ENCODE measurements at regions not wholly inside any gene's neighbourhood (a gene's known extent, or its start where the extent isn't known, plus 50 kb on each side); places are given as distances from the start of the nearest gene placed in this dataset.
A peak's percentile ranks its signal among the peaks of the same experiment; 100 is the strongest.
"Not testable (repeated sequence)": the region's sequence is repeated elsewhere in the genome, so short reads cannot be mapped to it uniquely, and the experiment has no call there.

GRCh38 chr4:9073371-9073770 lies 96.8 kb upstream of the FAM90A26 start:
- intact Hi-C loops (cut with micrococcal nuclease); H3K79me2 ChIP-seq (ENCODE audit: control insufficient read depth, insufficient read depth, low read length): not testable (repeated sequence)

GRCh38 chr4:9072521-9073220 lies 97.5 kb upstream of the FAM90A26 start:
- H3K27ac ChIP-seq (ENCODE audit: extremely low read depth, low read depth, low read length); H3K36me3 ChIP-seq (ENCODE audit: control insufficient read depth, insufficient read depth, low read length); H3K9me1 ChIP-seq (ENCODE audit: control insufficient read depth, insufficient read depth, low read length); CTCF ChIA-PET (ENCODE audit: low intra/inter-chr PET ratio); H3K4me3 ChIP-seq; H4K20me1 ChIP-seq (replicated peaks; ENCODE audit: control insufficient read depth, insufficient read depth, low read length); H3K27me3 ChIP-seq (ENCODE audit: control insufficient read depth in 2 of 2, insufficient read depth in 2 of 2, low read length in 2 of 2); POLR2A ChIA-PET; ATAC-seq; H2AFZ ChIP-seq (ENCODE audit: low read depth, low read length); FAIRE-seq; in situ Hi-C loops (cut with MboI); intact Hi-C loops (cut with micrococcal nuclease); H3K79me2 ChIP-seq (ENCODE audit: control insufficient read depth, insufficient read depth, low read length); H3K4me1 ChIP-seq (replicated peaks in 1 of 2; ENCODE audit: control insufficient read depth in 2 of 2, insufficient read depth in 2 of 2, low read length in 2 of 2); DNase-seq (ENCODE audit: extremely low read depth in 1 of 4, low spot score in 3 of 4); H3K9ac ChIP-seq (ENCODE audit: insufficient read depth in 1 of 2, low read depth in 2 of 2, low read length in 2 of 2); H3K9me3 ChIP-seq (replicated peaks; ENCODE audit: control insufficient read depth, insufficient read depth, low read depth, low read length); H3K4me2 ChIP-seq (ENCODE audit: insufficient read depth, low read length); BruUV-seq (replicated peaks): not testable (repeated sequence)
- 0 out of 2 replicates have a peak, but pooled peaks have one; percentile 18 for TF ChIP-seq RFX1 (IDR thresholded peaks at IDR 0.05)
- under 1% methylated on average over 14 of the region's 14 CpGs for WGBS (ENCODE audit: insufficient coverage, low coverage, missing lambda C conversion rate)

More at GRCh38 chr4:9073371-9073770, 96.8 kb upstream of the FAM90A26 start:
- CTCF ChIA-PET (ENCODE audit: low intra/inter-chr PET ratio); H2AFZ ChIP-seq (ENCODE audit: low read depth, low read length); FAIRE-seq; in situ Hi-C loops (cut with MboI); H3K36me3 ChIP-seq (ENCODE audit: control insufficient read depth, insufficient read depth, low read length); H4K20me1 ChIP-seq (replicated peaks; ENCODE audit: control insufficient read depth, insufficient read depth, low read length); H3K9ac ChIP-seq (ENCODE audit: insufficient read depth in 1 of 2, low read depth in 2 of 2, low read length in 2 of 2); H3K27ac ChIP-seq (ENCODE audit: extremely low read depth, low read depth, low read length); H3K4me3 ChIP-seq; H3K4me1 ChIP-seq (replicated peaks in 1 of 2; ENCODE audit: control insufficient read depth in 2 of 2, insufficient read depth in 2 of 2, low read length in 2 of 2); DNase-seq (ENCODE audit: extremely low read depth in 1 of 4, low spot score in 3 of 4); H3K27me3 ChIP-seq (ENCODE audit: control insufficient read depth in 2 of 2, insufficient read depth in 2 of 2, low read length in 2 of 2); H3K9me1 ChIP-seq (ENCODE audit: control insufficient read depth, insufficient read depth, low read length); H3K4me2 ChIP-seq (ENCODE audit: insufficient read depth, low read length); BruUV-seq (replicated peaks); POLR2A ChIA-PET; H3K9me3 ChIP-seq (replicated peaks; ENCODE audit: control insufficient read depth, insufficient read depth, low read depth, low read length); ATAC-seq: not testable (repeated sequence)
- WGBS (ENCODE audit: insufficient coverage, low coverage, missing lambda C conversion rate) = 0% methylated on average over 6 of the region's 6 CpGs

Measured in K562 (cell line).